B cell (primary cell): ENCODE measurements at regions not wholly inside any gene's neighbourhood (a gene's known extent, or its start where the extent isn't known, plus 50 kb on each side); places are given as distances from the start of the nearest gene placed in this dataset.

Experiments
- ATAC-seq: fragments of 200-7000 bp; cut with Tn5 transposase; one replicate; pipeline ENCODE4 v1.10.0; 2021; ENCODE audit warnings: low read depth, mild to moderate bottlenecking, moderate number of reproducible peaks, moderate library complexity
- CTCF ChIA-PET: fragments of 350-600 bp; sonication (Branson Sonifier 250); formaldehyde crosslinking; loops from one replicate; lab custom pipeline; 2021; ENCODE audit warnings: antibody characterized with exemption, inconsistent platforms; lab: Charles Lee
- POLR2A ChIA-PET: fragments of 350-600 bp; sonication (Branson Sonifier 250); formaldehyde crosslinking; loops from one replicate; lab custom pipeline; 2021; ENCODE audit warnings: antibody characterized with exemption; lab: Charles Lee
- DNase-seq: peaks from one replicate; pipeline ENCODE4 v3.0.0; 2013
- H2AFZ ChIP-seq: 2 replicates; pipeline ENCODE4 v1.6.1; 2012; ENCODE audit warnings: mild to moderate bottlenecking, low read depth, low read length; ENCODE audit not compliant: insufficient read depth, poor library complexity, severe bottlenecking
- H3K27ac ChIP-seq, 2 donors: 1 replicate in 1 of 2; 2 replicates in 1 of 2; pipeline ENCODE4 v1.5.1; 2012 to 2013; ENCODE audit warnings: low read length in 2 of 2, mild to moderate bottlenecking in 2 of 2, moderate library complexity in 1 of 2
- H3K27me3 ChIP-seq, 4 experiments: fragments of 200-600 bp in 1 of 4; sonication (generic) in 1 of 4; replicated peaks in 1 of 4; 1 replicate in 2 of 4; 2 replicates in 2 of 4; pipeline versions ENCODE4 v1.6.1 to v1.7.0; 2013 to 2016; ENCODE audit warnings: low read length in 3 of 4, mild to moderate bottlenecking in 2 of 4, mixed read lengths in 1 of 4, moderate library complexity in 1 of 4; ENCODE audit not compliant: insufficient read depth in 4 of 4, control insufficient read depth in 3 of 4; ENCODE audit errors: control extremely low read depth in 1 of 4
- H3K36me3 ChIP-seq, 2 experiments: replicated peaks in 1 of 2; 1 replicate in 1 of 2; 2 replicates in 1 of 2; pipeline versions ENCODE4 v1.6.1 to v1.7.1; 2013; ENCODE audit warnings: low read length in 1 of 2; ENCODE audit not compliant: insufficient read depth in 2 of 2, control insufficient read depth in 1 of 2; ENCODE audit errors: control extremely low read depth in 1 of 2, extremely low read depth in 1 of 2
- H3K4me1 ChIP-seq, 2 donors: fragments of 200-600 bp in 1 of 2; sonication (generic) in 1 of 2; 1 replicate in 1 of 2; 2 replicates in 1 of 2; pipeline versions ENCODE4 v1.5.1 to v1.6.1; 2013 to 2017; ENCODE audit warnings: low read length in 2 of 2; ENCODE audit not compliant: control insufficient read depth in 2 of 2, insufficient read depth in 2 of 2
- H3K4me2 ChIP-seq: replicated peaks from 2 replicates; pipeline ENCODE3; 2012; ENCODE audit warnings: mild to moderate bottlenecking, low read depth, low read length; ENCODE audit not compliant: poor library complexity, severe bottlenecking
- H3K4me3 ChIP-seq, 5 experiments: fragments of 200-600 bp in 1 of 5; sonication (generic) in 1 of 5; 1 replicate in 3 of 5; 2 replicates in 2 of 5; pipeline versions ENCODE4 v1.5.1 to v1.7.0; 2011 to 2016; ENCODE audit warnings: low read length in 4 of 5, mild to moderate bottlenecking in 4 of 5, low read depth in 2 of 5, control low read depth in 1 of 5, moderate library complexity in 1 of 5; ENCODE audit not compliant: insufficient read depth in 1 of 5; ENCODE audit errors: control extremely low read depth in 1 of 5, extremely low read depth in 1 of 5
- H3K79me2 ChIP-seq: fragments of 200-600 bp; sonication (generic); one replicate; pipeline ENCODE4 v1.6.0; 2016; ENCODE audit warnings: low read length; ENCODE audit not compliant: control insufficient read depth, insufficient read depth
- H3K9ac ChIP-seq: fragments of 200-600 bp; sonication (generic); 2 replicates; pipeline ENCODE4 v1.6.1; 2017; ENCODE audit warnings: mild to moderate bottlenecking, low read length, moderate library complexity
- H3K9me3 ChIP-seq, 3 donors: one replicate each; pipeline versions ENCODE4 v1.6.1 to v1.7.1; 2013; ENCODE audit warnings: low read length in 2 of 3; ENCODE audit not compliant: control insufficient read depth in 2 of 3, insufficient read depth in 1 of 3; ENCODE audit errors: control extremely low read depth in 1 of 3
- H4K20me1 ChIP-seq: 2 replicates; pipeline ENCODE4 v1.6.0; 2012; ENCODE audit warnings: mild to moderate bottlenecking, low read length; ENCODE audit not compliant: insufficient read depth, control insufficient read depth, poor library complexity, severe bottlenecking
- H3K27ac Mint-ChIP-seq: one replicate; pipeline ENCODE4 v1.8.0; 2021; ENCODE audit warnings: mixed read lengths
- H3K27me3 Mint-ChIP-seq: one replicate; pipeline ENCODE4 v1.8.0; 2021; ENCODE audit warnings: mixed read lengths
- H3K4me1 Mint-ChIP-seq: one replicate; pipeline ENCODE4 v1.8.0; 2021; ENCODE audit warnings: mixed read lengths
- H3K4me3 Mint-ChIP-seq: one replicate; pipeline ENCODE4 v1.8.0; 2021; ENCODE audit warnings: mixed read lengths
- H3K9me3 Mint-ChIP-seq: one replicate; pipeline ENCODE4 v1.8.0; 2022; ENCODE audit warnings: mixed read lengths; ENCODE audit not compliant: insufficient read depth
- EZH2 ChIP-seq: IDR thresholded peaks from 2 replicates; pipeline ENCODE4 v1.6.1; 2012; ENCODE audit warnings: borderline replicate concordance, low read depth, mild to moderate bottlenecking, moderate library complexity, low read length; ENCODE audit not compliant: insufficient read depth, poor library complexity, severe bottlenecking
- WGBS: methylation state at CpG from one replicate; pipeline ENCODE4 v1.1.5; 2013; ENCODE audit warnings: missing lambda C conversion rate; ENCODE audit not compliant: insufficient coverage; 5-methylcytosine and 5-hydroxymethylcytosine counted together
- intact Hi-C: fragments of 100-400 bp; cut with micrococcal nuclease; formaldehyde crosslinking; loops from one replicate; pipeline ENCODE4 v1.10.0; 2022
- TF ChIP-seq, protein P1 (sequence below): fragments of 200-600 bp; IDR thresholded peaks from one replicate; pipeline ENCODE4 v1.8.0; 2022; ENCODE audit warnings: antibody characterized with exemption, mild to moderate bottlenecking

DNA sequence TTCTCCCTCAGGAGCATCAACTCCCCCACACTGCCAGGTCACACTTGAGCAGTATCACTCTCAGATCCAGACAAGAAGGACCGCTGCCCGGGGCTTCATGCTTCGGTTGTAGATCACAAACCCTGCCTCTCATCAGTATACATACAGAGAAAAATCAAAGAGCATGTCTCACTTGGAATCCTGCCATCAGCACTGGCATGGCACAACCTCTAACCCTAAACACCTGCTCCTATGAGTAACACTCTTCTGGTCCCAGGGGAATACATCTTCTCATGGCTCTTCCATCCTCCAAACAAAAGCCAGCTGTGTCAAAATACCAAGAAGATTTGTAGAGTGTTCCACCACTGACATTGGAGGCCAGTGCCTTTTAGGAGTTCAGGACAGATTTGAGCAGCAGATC is 84.8 kb upstream of the MIER3 start:
- H3K4me3 ChIP-seq = no peak overlapping the region
- H3K36me3 ChIP-seq = no peaks in the 10 kb centered on the region
- CTCF ChIA-PET = no interaction called here
- ATAC-seq = no peak
- intact Hi-C loops = loop anchor here (10.0 kb wide), 1 partner anchor 1448 kb away; no protein-coding TSS in a partner anchor
- POLR2A ChIA-PET = no interaction called here
- no peaks in the 10 kb centered on the region for H4K20me1 ChIP-seq
- no peaks in the 10 kb centered on the region for H3K79me2 ChIP-seq
- no peak for DNase-seq
- no peaks in the 10 kb centered on the region for H3K27me3 ChIP-seq
- no peak overlapping the region for H3K9ac ChIP-seq
- H3K4me2 ChIP-seq = no peak overlapping the region
- 51% methylated on average over 3 of the region's 3 CpGs for WGBS
- Mint-ChIP-seq H3K27ac (no peak overlapping the region), H3K4me1 (peaks cover 5% of the 10 kb centered on the region), H3K27me3 (peaks cover 4% of the 10 kb centered on the region), H3K4me3 (no peak overlapping the region), H3K9me3 (no peaks in the 10 kb centered on the region)
- TF ChIP-seq EZH2 = no peak
- TF ChIP-seq, protein P1, sequence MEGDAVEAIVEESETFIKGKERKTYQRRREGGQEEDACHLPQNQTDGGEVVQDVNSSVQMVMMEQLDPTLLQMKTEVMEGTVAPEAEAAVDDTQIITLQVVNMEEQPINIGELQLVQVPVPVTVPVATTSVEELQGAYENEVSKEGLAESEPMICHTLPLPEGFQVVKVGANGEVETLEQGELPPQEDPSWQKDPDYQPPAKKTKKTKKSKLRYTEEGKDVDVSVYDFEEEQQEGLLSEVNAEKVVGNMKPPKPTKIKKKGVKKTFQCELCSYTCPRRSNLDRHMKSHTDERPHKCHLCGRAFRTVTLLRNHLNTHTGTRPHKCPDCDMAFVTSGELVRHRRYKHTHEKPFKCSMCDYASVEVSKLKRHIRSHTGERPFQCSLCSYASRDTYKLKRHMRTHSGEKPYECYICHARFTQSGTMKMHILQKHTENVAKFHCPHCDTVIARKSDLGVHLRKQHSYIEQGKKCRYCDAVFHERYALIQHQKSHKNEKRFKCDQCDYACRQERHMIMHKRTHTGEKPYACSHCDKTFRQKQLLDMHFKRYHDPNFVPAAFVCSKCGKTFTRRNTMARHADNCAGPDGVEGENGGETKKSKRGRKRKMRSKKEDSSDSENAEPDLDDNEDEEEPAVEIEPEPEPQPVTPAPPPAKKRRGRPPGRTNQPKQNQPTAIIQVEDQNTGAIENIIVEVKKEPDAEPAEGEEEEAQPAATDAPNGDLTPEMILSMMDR = no peak
- no peak overlapping the region for H3K27ac ChIP-seq
- peaks cover 6% of the 10 kb centered on the region in 2 donors for H3K4me1 ChIP-seq
- H2AFZ ChIP-seq = no peak overlapping the region
- H3K9me3 ChIP-seq = no peaks in the 10 kb centered on the region

DNA sequence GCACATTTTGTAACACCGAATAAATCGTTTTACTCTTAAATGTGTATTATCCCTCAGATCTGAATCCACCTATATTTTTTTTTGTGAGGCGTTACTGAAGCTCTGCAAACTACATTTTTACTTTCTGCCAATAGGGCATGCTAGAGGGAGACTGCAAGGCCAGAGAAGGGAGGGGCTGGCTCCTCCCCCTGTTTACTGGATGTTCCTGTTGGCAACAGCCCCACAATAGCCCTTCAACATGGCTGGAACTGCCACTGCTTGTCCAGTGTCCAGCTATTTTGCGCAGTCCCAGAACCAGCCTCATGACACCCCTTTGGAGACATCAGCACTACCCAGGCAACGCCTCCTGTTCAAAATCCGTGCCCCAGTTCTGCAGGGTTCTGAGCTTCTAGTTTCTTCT is 85.4 kb upstream of the MIER3 start:
- H2AFZ ChIP-seq = no peak overlapping the region
- CTCF ChIA-PET = no interaction called here

More for the DNA sequence above, 85.4 kb upstream of the MIER3 start:
- H3K27ac ChIP-seq = no peak overlapping the region
- H3K9me3 ChIP-seq = no peaks in the 10 kb centered on the region
- no peaks in the 10 kb centered on the region for H3K36me3 ChIP-seq
- no peaks in the 10 kb centered on the region for H4K20me1 ChIP-seq
- DNase-seq (no peak), ATAC-seq (no peak)
- no peak for TF ChIP-seq EZH2
- no peak overlapping the region for H3K27ac Mint-ChIP-seq
- no peaks in the 10 kb centered on the region for H3K79me2 ChIP-seq
- H3K4me3 Mint-ChIP-seq = no peak overlapping the region
- no peak overlapping the region for H3K9ac ChIP-seq
- no peak overlapping the region for H3K4me3 ChIP-seq
- H3K27me3 ChIP-seq = no peaks in the 10 kb centered on the region
- WGBS = 100% methylated on average over 3 of the region's 6 CpGs
- H3K4me1 ChIP-seq = peaks cover under 1% of the 10 kb centered on the region in 2 donors
- no peaks in the 10 kb centered on the region for H3K4me1 Mint-ChIP-seq
- intact Hi-C loops = loop anchor here (10.0 kb wide), 1 partner anchor 1447 kb away; no protein-coding TSS in a partner anchor
- no peaks in the 10 kb centered on the region for H3K9me3 Mint-ChIP-seq
- peaks cover 4% of the 10 kb centered on the region for H3K27me3 Mint-ChIP-seq
- POLR2A ChIA-PET = no interaction called here
- no peak overlapping the region for H3K4me2 ChIP-seq
